HG02588 (cell line): ENCODE measurements at regions not wholly inside any gene's neighbourhood (a gene's known extent, or its start where the extent isn't known, plus 50 kb on each side); places are given as distances from the start of the nearest gene placed in this dataset.
"Not testable (repeated sequence)": the region's sequence is repeated elsewhere in the genome, so short reads cannot be mapped to it uniquely, and the experiment has no call there.

Source experiments
- ATAC-seq: cut with Tn5 transposase; IDR thresholded peaks from one replicate; pipeline ENCODE4 v1.9.1; 2021; ENCODE audit warnings: mild to moderate bottlenecking, moderate library complexity; ENCODE audit not compliant: unreplicated experiment

DNA sequence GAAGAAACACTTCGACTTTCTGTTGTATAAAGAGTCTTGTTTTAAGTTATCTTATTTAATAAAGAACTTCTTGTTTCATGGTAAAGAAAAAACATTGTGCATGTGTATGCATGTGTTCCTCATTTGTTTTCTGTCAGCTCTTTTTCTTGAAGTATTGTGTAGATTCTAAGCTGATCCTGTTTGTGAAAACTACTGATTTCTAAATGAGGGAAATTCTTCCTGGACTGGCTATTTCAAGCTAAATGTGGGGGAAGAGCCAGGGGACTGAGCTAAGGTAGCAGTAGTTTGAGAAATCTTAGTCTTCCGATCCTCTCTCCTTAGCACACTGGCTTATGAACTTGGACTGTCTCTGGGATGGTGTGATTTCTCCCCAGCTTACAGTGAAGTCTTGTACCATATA lies 56.4 kb upstream of the RBMS1 start:
- ATAC-seq: no peak

DNA sequence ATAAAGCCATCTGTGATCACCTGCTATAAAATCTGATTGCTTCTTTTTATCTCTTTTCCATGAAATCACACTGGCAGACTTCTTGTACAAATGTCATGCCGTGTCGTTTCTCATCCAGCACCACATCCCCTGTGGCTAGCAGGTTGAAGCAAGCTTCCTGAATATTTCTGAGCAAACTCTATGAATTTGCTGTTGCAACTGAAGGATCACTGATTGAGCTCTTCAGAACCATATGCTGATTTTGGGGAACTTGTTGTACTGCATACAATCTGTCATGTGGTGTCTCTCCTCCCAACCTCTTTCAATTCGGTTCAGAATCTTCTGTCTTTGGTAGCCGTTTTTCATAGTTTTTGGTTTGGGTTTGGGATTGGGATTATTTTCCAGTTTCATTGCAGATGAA lies 57.7 kb upstream of the RBMS1 start:
- ATAC-seq: no peak

DNA sequence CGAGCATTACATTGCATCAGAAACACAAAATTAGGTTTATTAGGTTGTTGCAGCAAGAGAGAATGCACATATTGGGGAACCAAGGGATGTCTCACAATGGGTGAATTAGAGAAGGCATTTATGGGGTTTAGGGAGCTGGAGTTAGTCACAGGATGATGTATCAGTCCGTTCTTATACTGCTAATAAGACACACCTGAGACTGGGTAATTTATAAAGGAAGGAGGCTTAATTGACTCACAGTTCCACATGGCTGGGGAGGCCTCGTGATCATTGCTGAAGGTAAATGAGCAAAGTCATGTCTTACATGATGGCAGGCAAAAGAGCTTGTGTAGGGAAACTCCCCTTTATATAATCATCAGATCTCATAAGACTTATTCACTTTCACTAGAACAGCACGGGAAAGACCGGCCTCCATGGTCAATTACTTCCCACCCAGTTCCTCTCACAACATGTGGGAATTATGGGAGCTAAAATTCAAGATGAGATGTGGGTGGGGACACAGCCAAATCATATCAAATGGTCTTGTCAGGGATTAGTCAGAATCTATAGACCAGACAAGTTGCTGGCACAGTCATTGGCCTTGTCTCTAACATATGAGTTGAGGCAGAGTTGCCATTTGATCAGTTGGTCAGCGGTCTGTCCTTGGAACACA lies 61.9 kb upstream of the RBMS1 start:
- no peak for ATAC-seq

DNA sequence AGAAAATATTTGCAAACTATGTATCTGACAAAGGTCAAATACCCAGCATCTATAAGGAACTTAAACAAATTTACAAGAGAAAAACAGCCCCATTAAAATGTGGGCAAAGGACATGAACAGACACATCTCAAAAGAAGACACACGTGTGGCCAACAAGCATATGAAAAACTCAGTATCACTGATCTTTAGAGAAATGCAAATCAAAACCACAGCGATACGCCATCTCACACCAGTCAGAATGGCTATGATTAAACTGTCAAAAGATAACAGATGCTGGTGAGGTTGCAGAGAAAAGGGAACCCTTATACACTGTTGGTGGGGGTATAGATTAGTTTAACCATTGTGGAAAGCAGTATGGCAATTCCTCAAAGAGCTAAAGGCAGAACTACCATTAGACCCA lies 64.3 kb upstream of the RBMS1 start:
- no peak for ATAC-seq

DNA sequence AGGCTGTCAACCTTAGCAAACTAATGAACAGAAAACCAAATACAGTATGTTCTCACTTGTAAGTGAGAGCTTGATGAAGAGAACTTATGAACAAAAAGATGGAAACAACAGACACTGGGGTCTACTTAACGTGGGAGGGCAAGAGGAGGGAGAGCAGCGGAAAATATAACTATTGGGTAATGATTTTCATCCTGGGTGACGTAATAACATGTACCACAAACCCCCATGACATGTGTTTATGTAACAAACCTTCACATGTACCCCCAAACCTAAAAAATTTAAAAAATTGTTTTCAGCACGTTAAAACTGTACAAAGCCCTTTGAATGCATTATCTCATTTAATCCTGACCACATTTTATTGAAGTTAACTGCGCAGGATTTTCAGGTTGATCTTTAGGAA lies 64.9 kb upstream of the RBMS1 start:
- ATAC-seq: no peak

DNA sequence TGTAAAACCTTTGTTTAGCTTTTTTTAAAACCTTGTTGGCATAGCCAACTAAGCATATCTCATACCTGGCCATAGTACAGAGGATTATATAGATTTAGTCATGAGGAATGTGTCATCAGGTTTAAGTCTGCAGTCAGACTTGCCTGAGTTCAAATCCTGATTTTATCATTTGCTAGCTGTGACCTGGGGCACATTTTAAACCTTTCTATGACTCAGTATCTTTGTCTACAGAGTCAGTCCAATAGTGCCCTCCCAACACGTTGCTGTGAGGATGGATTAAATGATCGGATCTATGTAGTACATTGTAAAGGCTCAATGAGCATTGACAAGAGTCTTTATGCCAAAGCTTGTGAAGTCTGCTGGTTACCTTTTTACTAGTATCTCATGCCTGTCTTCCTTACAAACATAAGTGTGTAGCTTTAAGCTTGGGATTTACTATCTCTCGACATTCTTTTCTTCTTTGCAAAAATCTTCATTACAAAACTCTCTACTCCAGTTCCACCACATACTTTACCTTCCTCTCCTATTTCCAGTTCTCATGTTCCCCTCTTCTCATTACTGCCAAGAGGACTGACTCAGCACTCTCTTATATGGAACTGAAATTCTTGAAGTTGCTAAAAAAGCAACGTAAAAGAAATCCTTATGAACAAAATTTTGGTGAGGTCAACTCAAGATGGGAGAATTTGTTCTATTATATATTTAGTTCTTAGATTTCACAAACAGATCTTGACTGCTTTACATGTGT lies 68.1 kb upstream of the RBMS1 start:
- no peak for ATAC-seq

DNA sequence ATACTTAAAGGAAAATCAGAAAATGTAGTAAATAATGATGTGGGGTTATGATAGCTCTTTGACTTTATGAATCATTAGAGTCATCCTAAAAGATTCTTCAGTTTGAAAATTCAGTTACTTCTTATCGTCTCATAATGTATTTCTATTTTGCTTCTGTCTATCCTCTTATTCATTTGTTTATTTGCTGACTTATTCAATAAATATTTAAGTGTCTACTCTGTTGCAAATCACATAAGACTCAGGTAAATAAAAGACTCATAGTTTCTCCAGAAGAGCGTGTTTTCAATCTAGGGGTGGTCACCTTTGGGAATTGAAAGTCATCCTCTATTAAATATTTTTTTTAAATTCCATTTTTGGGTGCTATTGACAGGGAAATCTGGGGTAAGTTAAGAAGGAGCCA lies 69.1 kb upstream of the RBMS1 start:
- ATAC-seq: no peak

DNA sequence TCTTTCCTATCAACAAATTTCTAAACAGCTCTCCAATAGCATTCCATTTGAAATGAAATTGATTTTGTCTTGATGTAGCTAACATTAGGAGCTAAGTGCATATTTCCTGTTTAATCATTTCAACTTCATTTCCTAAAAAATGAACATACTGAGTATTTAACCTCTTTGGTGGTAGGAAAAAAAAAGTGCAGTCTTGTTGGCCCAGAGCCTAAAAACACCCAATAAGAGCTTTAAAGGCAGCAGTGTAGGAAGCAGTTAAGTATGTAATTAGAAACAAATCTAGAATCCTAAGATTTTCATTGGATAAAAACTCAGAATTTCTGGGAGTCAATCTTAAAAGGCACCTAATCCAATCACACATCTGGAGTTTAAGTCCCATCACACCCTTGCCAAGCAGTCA lies 71.0 kb upstream of the RBMS1 start:
- no peak for ATAC-seq

DNA sequence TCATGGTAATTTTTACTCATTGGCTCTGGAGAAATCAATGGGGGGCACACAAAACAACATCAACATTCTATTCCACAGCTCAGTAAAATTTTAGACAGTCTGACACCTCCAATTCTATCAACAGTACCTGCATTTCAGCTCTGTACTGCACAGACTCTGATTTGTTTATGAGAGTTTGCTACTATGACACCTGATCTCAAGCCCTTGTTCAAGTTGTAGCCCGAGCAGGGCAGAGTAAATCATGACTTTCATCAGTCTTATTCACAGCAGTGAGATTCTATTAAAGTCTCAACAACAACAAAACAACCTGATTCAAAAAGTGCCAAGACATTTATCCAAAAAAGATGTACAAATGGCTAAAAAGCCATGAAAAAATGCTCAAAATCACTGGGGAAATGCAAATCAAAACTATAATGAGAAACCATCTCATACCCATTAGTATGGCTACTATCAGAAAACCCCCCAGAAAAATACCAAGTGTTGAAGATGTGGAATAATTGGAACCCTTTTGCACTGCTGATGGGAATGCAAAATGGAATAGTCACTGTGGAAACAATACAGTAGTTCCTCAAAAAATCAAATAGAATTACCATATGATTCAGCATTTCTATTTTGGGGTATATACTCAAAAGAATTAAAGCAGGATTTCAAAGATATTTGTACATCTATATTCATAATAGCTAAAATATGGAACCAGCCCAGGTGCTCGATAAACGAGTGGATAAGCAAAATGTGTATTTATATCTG lies 71.7 kb upstream of the RBMS1 start:
- no peak for ATAC-seq

DNA sequence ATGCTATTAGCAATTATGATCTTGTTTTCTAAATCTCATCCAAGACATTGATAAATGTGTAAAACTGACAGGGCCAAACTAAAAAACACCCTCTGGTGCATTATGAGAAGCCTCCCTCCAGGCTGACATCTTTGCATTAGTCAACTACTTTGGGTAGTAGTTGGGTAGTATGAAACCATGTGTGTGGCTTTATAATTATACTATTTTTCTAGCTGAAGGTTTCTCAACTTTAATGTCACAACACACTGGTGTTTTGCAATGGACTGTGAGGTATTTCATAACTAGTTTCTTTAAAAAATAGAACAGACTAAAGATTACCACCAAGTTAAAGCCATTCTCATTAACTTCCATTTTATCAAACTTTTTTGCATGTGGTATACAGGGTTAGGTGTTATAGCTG lies 73.1 kb upstream of the RBMS1 start:
- no peak for ATAC-seq

DNA sequence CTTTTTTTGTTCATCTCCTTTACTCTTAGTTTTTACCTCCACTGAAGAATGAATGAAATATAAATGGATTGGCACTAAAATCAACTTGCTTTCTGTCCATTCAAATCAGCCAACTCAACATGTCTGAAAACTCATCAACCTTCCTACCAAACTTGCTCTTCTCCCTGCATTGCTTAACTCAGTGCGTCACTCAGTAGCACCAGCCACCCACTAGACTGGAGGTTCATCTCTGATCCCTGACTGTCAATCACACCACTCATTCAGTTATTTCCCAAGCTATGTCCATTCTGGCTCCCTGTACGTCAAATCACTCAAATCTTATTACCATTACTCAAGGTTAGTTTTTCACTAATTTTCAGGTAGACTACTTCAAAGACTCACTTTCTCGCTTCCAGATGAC lies 75.2 kb upstream of the RBMS1 start:
- no peak for ATAC-seq

DNA sequence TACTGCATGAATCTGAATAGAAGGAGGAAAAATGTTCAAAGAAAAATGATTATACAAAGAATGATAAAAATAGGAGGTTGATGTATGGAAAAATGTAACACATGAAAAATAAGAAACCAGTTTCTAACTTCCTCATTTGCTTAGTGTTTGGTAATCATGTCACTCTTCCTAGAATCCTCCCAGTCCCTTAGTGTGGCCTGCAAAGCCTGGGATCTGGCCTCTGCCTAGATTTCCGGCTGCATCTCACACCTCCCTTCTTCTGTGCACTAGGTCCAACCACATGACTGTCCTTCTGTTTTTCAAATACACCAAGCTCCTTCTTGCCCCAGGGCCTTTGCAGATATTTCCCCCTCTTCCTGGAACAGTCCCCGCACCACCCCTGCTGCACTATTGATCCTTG lies 76.8 kb upstream of the RBMS1 start:
- no peak for ATAC-seq

DNA sequence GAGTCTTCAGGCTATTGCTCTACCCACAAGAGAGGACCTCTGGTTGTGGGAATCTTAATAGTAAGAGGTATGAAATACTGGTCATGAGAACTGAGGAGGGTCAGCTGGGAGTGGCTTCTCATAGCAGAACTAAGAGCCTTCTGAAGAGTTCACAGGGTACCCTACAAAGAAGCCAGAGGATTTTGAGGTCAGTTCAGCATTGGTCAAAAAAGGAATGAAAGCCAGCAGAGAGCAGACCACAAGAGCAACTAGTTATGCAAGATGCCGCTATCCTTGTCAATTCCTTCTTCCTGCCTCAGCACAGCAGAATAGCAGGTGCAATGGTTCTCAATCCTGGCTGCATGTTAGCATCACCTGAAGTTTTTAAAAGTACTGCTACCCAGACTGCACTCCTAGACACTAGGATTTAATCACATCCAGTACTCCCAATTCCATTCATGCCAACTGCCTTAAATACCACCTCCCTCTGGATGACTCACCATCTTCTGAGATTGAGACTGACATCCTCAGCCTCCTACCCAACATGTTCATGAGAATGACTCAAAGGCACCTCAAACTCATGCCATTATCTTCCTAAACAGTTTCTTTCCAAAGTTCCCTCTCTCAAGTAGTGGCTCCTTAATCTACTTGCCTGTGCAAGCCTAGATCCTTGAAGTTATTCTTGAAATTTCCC lies 81.0 kb upstream of the RBMS1 start:
- no peak for ATAC-seq

DNA sequence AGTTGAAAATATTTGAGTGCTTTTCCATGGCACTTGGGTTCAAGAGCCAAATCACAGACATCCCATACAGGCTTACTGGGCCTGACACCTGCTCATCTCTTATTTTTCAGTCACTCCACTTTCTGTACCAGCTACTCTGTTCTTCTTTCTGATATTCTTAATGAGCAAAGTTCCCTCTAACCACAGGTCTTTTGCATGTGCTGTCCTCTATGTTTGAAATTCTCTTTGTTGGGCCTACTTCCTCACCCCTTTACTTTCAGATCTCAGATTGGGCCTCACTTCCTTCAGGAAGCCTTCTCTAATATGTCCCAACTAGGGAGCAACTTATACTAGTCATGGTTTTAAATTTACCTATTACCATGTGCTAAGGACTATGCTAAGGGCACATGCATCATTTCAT lies 81.8 kb upstream of the RBMS1 start:
- peak; percentile 72 for ATAC-seq

DNA sequence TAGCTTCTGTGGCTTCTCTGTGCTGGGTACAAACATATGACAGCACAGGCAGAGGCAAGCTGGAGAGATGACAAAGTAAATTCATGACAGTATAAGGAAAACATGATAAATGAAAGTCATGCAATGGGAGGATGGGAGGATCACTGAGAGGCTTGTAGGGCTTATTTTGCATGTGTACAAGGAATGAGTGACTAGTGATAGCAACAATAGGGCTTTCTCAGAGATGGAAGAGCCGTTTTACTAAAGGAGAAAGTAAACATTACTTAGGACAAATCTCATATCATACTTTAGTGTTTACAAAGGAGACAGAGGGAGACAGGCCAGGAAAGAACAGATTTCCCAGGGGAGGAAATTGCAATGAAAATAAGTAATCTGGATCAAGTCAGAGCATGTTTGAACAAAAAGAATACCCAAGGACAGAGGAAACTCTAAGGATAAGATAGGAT lies 82.5 kb upstream of the RBMS1 start:
- no peak for ATAC-seq

DNA sequence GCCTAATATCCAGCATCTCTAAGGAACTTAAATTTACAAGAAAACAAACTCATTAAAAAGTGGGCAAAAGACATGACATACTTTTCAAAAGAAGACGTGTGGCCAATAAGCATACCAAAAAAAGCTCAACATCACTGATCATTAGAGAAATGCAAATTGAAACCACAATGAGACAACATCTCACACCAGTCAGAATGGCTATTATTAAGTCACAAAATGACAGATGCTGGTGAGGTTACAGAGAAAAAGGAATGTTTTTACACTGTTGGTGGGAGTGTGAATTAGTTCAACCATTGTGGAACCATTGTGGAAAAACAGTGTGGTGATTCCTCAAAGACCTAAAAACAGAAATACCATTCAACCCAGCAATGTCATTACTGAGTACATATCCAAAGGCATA lies 83.5 kb upstream of the RBMS1 start:
- not testable (repeated sequence) for ATAC-seq

DNA sequence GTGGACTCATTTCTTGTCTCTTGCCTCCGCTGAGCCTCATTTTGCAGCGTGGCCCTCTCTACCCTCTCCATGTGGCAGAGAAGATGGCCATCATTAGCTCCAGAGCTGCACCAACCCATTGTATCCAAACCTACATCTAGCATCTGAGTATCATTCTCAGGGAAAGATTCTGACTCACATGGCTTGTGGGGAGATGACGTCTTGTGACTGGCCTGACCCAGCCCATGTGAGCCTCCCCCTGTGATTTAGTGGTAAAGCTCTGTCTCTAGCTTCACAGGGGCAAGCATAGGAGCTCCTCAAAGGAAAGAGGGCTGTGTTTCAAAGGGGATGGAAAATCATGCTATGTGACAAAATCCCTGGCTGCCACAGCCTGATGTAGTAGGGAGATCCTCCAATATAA lies 87.4 kb upstream of the RBMS1 start:
- no peak for ATAC-seq

DNA sequence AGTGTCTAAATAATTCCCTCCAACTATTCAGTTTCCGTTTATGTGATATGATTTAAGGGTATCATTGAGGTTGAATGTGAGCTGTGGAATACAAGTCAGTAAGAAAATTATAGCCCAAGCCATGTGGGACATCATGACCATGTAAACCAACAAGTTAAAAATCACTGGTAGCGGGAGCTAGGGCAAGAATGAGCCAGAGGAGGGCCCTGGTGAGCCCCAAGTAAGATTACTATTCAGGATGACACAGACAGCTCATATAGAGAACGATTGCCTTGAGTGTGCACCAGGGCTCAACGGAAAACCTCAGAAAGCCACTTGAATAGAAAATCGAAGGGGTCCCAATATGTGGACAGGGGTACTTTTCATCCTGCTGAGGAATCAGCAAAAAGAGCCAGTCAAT lies 87.8 kb upstream of the RBMS1 start:
- no peak for ATAC-seq

DNA sequence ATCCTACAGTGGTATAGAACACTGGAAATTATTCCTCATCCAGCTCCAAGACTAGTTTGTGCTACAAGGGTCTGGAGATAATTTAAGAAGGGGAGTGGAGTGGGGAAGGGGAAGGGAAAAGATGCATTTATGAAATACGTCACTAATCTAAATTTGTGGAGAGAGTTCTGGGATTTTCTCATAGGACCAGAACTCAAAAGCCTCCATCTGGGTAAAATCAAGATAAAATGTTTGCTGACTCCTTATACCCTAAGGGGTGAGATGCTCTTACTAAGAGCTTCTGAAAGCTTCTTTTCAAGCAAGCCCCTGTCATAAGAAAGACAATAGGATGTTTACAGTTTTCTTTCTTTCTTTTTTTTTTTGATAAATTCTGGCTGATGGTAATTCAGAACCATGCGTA lies 88.5 kb upstream of the RBMS1 start:
- no peak for ATAC-seq

DNA sequence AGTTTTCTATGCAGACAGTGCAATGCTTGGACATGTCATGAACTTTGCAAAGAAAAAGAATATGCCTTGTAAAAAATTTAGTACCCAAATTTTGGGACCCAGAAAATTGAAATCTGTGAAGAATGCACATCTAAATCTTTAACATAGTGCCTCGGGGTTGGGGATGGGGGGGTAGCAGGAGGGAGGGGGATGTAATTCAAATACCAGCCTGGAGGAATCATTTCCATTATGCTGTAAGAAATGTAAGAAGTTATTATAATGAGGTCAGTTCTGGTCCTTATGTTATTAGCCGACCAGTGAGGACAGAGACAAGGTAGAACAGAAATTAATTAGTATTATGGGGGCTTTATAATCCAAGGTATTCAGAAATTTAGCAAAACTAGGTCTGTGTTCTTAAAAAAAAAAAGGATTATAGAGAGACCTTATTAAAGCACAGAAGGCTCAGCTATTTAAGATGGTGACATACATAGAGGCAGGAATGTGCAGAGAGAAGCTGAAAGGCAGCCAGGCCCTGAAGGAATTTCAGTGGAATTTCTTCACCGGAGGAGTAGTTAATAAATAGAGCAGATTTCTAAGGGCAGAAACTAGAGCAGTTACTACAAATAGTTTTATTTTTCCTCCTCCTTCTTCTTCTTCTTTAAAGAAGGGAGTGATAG lies 89.0 kb upstream of the RBMS1 start:
- ATAC-seq: no peak

DNA sequence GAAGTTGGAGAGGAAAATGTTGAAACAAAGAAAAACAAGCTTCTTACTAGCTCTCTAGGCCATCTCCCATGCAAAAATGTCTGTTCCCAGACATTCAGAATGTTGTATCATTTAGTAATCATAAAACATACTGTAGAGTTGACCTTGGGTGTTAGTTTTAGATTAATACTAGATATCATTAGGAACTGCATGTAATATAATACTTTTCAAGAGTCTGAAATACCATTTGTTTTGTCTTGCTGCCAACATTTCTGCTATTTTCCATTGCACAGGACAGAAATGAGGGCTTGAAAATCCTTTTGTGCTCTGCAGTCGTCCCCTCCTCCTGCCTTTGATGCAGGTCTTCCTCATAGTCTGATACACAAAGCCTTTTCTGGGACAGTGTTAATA lies 89.5 kb upstream of the RBMS1 start:
- no peak for ATAC-seq
